NCI-H510A treated with DMSO at 0.1 percent for 48 hours (cell line): ENCODE measurements at regions not wholly inside any gene's neighbourhood (a gene's known extent, or its start where the extent isn't known, plus 50 kb on each side); places are given as distances from the start of the nearest gene placed in this dataset.
"Not testable (repeated sequence)": the region's sequence is repeated elsewhere in the genome, so short reads cannot be mapped to it uniquely, and the experiment has no call there.

Experiments
- DNase-seq: peaks from one replicate; lab custom pipeline; 2025; lab: John Stamatoyannopoulos, UW

GRCh38 chr11:123344790-123345357 lies 85.2 kb upstream of the GRAMD1B start:
- no peak for DNase-seq

GRCh38 chr11:123344188-123344587 lies 85.9 kb upstream of the GRAMD1B start:
- not testable (repeated sequence) for DNase-seq

DNA sequence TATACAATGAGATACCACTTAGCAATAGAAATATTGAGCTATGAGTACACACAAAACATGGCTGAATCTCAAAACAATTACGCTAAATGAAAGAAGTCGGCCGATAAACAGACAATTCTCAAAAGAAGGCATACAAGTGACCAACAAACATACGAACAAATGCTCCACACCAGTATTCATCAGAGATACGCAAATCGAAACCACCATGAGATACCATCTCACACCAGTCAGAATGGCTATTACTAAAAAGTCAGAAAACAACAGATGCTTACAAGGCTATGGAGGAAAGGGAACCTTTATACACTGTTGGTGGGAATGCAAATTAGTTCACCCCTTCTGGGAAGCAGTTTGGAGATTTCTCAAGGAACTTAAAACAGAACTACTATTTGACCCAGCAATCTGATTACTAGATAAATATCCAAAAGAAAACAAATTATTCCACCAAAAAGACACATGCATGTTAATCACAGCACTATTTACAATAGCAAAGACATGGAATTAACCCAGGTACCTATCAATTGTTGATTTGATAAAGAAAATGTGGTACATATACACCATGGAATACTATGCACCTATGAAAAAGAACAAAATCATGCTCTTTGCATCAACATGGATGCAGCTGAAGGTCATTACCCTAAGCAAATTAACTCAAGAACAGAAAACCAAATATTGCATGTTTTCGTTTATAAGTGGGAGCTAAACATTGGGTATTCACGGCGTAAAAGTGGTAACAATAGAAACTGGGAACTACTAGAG lies 90.9 kb upstream of the GRAMD1B start:
- DNase-seq = no peak

- no peak for DNase-seq
These were observed 91.7 kb upstream of the GRAMD1B start for GRCh38 chr11:123338266-123338800.

DNA sequence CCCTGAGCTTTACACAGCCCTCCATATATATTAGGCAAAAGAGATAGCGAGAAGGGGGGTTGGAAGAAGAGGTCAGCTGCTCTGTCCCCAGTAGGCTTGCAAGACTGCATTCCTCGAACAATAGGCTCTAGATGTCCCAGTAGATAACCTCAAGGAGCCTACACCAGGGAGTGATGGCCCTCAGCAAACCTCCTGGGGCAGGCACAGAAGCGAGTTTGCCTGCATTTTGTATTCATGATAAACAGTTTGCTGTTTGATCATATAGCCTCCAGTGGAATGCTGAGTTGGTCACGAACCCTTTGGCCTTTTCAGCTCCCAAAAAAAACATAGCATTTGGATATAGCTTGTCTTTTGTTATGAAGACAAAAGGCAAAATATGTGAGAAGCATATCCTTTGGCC lies 95.1 kb upstream of the GRAMD1B start:
- no peak for DNase-seq

- DNase-seq = not testable (repeated sequence)
These were observed 97.5 kb upstream of the GRAMD1B start for GRCh38 chr11:123332577-123332976.

GRCh38 chr11:123330948-123331347 lies 99.1 kb upstream of the GRAMD1B start:
- no peak for DNase-seq

GRCh38 chr11:123330471-123330870 lies 99.6 kb upstream of the GRAMD1B start:
- no peak for DNase-seq

DNA sequence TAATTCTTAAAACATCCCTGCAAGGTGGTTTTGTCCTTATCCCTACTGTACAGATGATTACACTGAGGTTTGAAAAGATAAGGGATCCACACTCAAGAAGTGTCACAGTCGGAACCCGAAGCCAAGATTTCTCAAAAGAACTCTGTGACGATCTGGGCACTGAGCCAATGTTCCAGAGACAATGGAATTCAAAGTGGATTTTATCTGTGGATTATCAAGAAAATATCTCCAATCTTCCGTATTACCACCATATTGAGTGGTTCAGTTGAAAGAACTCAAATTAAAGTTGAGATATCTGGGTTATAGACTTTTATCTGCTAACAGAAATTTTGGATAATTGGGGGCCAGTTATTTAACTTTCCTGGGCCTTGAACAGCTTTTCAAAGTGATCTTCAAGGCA lies 100.0 kb upstream of the GRAMD1B start:
- no peak for DNase-seq

GRCh38 chr11:123328281-123328867 lies 101.7 kb upstream of the GRAMD1B start:
- DNase-seq = no peak

DNA sequence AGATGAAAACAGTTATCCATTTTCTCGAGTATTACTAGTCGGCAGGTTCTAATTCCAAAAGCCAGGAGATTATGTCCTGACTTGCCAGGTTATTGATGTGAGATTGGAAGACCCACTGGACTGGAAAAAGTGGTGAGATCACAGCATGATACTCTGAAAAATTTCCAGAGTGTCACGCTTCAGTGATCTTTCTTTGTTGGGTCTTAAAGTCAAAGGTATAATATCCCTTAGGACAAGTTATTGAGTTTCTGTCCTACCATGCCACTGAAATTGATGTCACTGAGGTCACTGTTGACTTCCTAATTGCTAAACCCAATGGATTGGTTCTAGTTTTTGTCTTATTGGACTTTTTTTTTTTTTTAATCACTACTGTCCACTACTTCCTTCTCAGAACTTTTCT lies 104.5 kb upstream of the GRAMD1B start:
- no peak for DNase-seq

GRCh38 chr11:123323568-123323967 lies 106.5 kb upstream of the GRAMD1B start:
- DNase-seq = no peak

- DNase-seq = no peak
These were observed 108.4 kb upstream of the GRAMD1B start for GRCh38 chr11:123321636-123322035.

DNA sequence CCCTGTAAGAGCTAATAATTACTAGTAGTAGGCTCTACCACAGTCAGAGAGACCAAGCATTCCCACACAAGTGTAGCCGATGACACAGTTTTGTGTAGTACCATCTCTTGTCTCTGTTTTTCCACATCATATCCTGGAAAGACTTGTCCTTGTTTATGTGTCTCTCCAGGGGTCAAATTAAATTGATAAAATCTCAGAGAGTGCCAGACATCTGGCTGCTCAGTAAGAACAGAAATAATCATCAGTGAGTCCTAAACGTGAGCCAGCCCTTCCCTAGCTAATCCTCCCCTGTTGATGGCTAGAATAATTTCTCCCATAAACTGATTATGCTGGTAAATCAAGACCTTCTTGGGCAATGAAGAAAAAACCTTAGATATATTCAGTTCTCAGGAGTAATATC lies 111.4 kb upstream of the GRAMD1B start:
- no peak for DNase-seq

GRCh38 chr11:123318132-123318531 lies 111.9 kb upstream of the GRAMD1B start:
- DNase-seq = not testable (repeated sequence)

DNA sequence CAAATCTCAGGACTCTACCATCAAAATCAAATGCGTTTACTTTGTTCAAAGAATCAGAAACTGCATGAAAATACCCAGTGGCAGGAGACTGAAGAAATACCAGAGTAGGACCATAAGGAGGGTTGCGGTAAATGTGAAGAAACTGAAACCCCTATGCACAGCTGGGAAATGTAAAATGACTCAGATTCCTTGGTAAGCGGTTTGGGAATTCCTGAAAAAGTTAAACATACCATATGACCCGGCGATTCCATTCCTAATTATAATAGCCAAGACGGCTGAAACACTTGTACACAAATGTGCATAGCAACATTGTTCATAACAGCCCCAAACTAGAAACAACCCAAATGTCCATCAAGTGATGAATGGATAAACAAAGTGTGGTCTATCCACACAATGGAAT lies 114.1 kb upstream of the GRAMD1B start:
- DNase-seq = no peak

- no peak for DNase-seq
These were observed 115.1 kb upstream of the GRAMD1B start for GRCh38 chr11:123314972-123315371.

- no peak for DNase-seq
These were observed 116.8 kb upstream of the GRAMD1B start for GRCh38 chr11:123313262-123313661.

DNA sequence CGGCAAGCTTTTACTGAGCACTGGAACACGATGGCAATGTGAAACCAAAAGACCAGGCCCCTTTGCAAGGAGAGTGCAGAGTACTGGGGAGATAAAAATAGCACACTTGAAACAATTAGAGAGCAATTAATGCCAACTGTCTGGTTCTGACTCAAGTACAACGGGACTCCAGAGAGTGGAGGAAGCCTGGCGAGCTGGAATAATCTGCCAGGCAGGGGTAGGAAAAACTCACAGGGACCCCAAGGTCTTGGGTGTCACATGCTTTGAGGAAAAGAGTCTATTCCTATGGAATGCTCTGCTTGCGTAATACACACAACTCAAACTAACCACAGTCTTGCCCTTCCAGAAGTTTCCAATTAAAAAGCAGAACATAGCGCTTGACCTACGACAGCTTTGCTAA lies 113.0 kb upstream of the CLMP start:
- DNase-seq = no peak

DNA sequence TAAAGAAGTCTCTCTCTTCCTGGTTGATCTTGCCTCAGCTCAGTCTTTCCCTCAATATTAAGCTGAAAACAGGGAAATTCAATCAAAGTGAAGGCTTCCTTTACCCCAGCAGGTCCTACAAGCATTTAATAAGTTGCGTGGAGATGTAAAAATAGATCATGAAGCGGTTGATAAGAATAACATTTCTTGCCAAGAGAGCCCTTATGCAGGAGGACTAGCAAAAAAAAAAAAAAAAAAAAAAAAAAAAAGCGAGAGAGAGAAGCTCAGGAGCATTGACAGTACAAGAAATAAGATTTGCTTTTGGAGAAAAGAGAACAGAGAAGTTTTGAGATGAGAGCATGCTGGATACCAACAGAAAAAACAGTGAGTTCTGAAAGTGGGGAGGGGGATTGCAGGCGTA lies 112.2 kb upstream of the CLMP start:
- no peak for DNase-seq

- no peak for DNase-seq
These were observed 111.5 kb upstream of the CLMP start for GRCh38 chr11:123306531-123306930.

- DNase-seq = no peak
These were observed 110.7 kb upstream of the CLMP start for GRCh38 chr11:123305601-123306375.
